Spleen (tissue), 7 donors: ENCODE measurements at regions not wholly inside any gene's neighbourhood (a gene's known extent, or its start where the extent isn't known, plus 50 kb on each side); places are given as distances from the start of the nearest gene placed in this dataset.

ENCODE experiments used
- POLR2A ChIP-seq, 3 donors: fragments of 450-650 bp; IDR thresholded peaks; one replicate each; pipeline ENCODE4 v1.5.1; 2017; ENCODE audit warnings: antibody characterized with exemption in 3 of 3, mild to moderate bottlenecking in 1 of 3
- POLR2AphosphoS5 ChIP-seq, 3 donors: sonication (generic); formaldehyde crosslinking; IDR thresholded peaks; one replicate each; pipeline ENCODE4 v1.5.1; 2017; ENCODE audit warnings: antibody characterized with exemption in 3 of 3
- TF ChIP-seq, protein P1 (sequence below), 11 experiments: fragments of 200-600 bp in 7 of 11; fragments of 450-650 bp in 4 of 11; sonication (generic) in 4 of 11; IDR thresholded peaks in 8 of 11; conservative IDR thresholded peaks in 3 of 11; 1 replicate in 7 of 11; 2 replicates in 4 of 11; pipeline versions ENCODE4 v1.4.0 to v1.8.0; 2016 to 2021; ENCODE audit warnings: antibody characterized with exemption in 11 of 11, inconsistent platforms in 4 of 11, mild to moderate bottlenecking in 1 of 11
- donor health status: DM: no; HTN: no; CAD: no; lungs with moderate emphysema.
- donor health status: DM: no; HTN: no; CAD: no.
- donor health status: DM: no; HTN: no; CAD: no.

- TF ChIP-seq, protein P1, sequence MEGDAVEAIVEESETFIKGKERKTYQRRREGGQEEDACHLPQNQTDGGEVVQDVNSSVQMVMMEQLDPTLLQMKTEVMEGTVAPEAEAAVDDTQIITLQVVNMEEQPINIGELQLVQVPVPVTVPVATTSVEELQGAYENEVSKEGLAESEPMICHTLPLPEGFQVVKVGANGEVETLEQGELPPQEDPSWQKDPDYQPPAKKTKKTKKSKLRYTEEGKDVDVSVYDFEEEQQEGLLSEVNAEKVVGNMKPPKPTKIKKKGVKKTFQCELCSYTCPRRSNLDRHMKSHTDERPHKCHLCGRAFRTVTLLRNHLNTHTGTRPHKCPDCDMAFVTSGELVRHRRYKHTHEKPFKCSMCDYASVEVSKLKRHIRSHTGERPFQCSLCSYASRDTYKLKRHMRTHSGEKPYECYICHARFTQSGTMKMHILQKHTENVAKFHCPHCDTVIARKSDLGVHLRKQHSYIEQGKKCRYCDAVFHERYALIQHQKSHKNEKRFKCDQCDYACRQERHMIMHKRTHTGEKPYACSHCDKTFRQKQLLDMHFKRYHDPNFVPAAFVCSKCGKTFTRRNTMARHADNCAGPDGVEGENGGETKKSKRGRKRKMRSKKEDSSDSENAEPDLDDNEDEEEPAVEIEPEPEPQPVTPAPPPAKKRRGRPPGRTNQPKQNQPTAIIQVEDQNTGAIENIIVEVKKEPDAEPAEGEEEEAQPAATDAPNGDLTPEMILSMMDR (IDR thresholded peaks at IDR 0.05 in 8 of 11, conservative IDR thresholded peaks at IDR 0.05 in 3 of 11), result no peak
- no peak for TF ChIP-seq POLR2AphosphoS5 (IDR thresholded peaks at IDR 0.05)
- TF ChIP-seq POLR2A (IDR thresholded peaks at IDR 0.05), result no peak
Measured at GRCh38 chr12:89227774-89228173, 124.5 kb downstream of the DUSP6 start.
